ENCODE measurements at regions not wholly inside any gene's neighbourhood (a gene's known extent, or its start where the extent isn't known, plus 50 kb on each side); places are given as distances from the start of the nearest gene placed in this dataset.

GRCh38 chr3:68062926-68063325 lies 408.5 kb upstream of the SUCLG2 start:
- Histone ChIP-seq H3K36me3 (ENCODE audit: control insufficient read depth, insufficient read depth, low read length) (no peaks in the 10 kb centered on the region), H3K4me3 (ENCODE audit: low read depth, low read length) (no peak overlapping the region), H3K27me3 (ENCODE audit: control insufficient read depth, insufficient read depth, low read length) (no peaks in the 10 kb centered on the region)
- no peak for TF ChIP-seq CTCF (IDR thresholded peaks at IDR 0.05; ENCODE audit: insufficient read depth, low read length, poor library complexity, severe bottlenecking)
- no peak for DNase-seq (ENCODE audit: low read depth)

GRCh38 chr3:68060910-68061309 lies 406.5 kb upstream of the SUCLG2 start:
- no peak for TF ChIP-seq CTCF (IDR thresholded peaks at IDR 0.05; ENCODE audit: insufficient read depth, low read length, poor library complexity, severe bottlenecking)
- H3K27me3 ChIP-seq (ENCODE audit: control insufficient read depth, insufficient read depth, low read length): no peaks in the 10 kb centered on the region
- no peaks in the 10 kb centered on the region for H3K36me3 ChIP-seq (ENCODE audit: control insufficient read depth, insufficient read depth, low read length)
- no peak overlapping the region for H3K4me3 ChIP-seq (ENCODE audit: low read depth, low read length)
- no peak for DNase-seq (ENCODE audit: low read depth)

GRCh38 chr3:68060191-68060590 lies 405.8 kb upstream of the SUCLG2 start:
- DNase-seq (ENCODE audit: low read depth): peak; percentile 2
- H3K36me3 ChIP-seq (ENCODE audit: control insufficient read depth, insufficient read depth, low read length): no peaks in the 10 kb centered on the region
- H3K27me3 ChIP-seq (ENCODE audit: control insufficient read depth, insufficient read depth, low read length): no peaks in the 10 kb centered on the region
- no peak for TF ChIP-seq CTCF (IDR thresholded peaks at IDR 0.05; ENCODE audit: insufficient read depth, low read length, poor library complexity, severe bottlenecking)
- no peak overlapping the region for H3K4me3 ChIP-seq (ENCODE audit: low read depth, low read length)

DNA sequence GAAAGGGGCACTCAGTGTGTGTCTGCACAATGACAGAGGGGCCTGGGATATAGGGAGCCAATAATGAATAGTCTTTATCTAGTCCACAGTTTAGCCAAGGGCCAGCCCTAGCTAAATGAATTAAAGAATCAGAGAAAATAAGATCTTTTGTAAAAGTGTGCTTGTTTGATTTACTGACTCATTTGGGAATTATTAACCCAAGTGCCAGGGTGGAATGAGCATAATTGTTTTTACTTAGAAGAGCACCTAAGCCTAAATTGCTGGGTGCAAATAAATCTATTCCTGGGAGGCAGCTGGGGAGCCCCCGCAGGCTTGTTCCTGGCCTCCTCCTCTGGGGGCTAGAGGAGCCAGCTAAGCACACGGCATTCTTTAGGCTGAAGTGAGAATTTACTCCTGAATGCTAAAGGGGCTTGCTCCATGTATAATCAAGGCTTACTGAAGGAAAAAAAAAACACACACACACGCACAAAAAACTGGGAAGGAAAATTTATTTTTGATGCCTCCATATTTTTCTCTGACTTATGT lies 405.3 kb upstream of the SUCLG2 start:
- H3K4me3 ChIP-seq (ENCODE audit: low read depth, low read length): no peak overlapping the region
- H3K36me3 ChIP-seq (ENCODE audit: control insufficient read depth, insufficient read depth, low read length): no peaks in the 10 kb centered on the region
- peak; percentile 52 for DNase-seq (ENCODE audit: low read depth)

GRCh38 chr3:68057637-68058320 lies 403.4 kb upstream of the SUCLG2 start:
- DNase-seq (ENCODE audit: low read depth): no peak
- TF ChIP-seq CTCF (IDR thresholded peaks at IDR 0.05; ENCODE audit: insufficient read depth, low read length, poor library complexity, severe bottlenecking): no peak
- H3K27me3 ChIP-seq (ENCODE audit: control insufficient read depth, insufficient read depth, low read length): no peaks in the 10 kb centered on the region
- no peak overlapping the region for H3K4me3 ChIP-seq (ENCODE audit: low read depth, low read length)
- no peaks in the 10 kb centered on the region for H3K36me3 ChIP-seq (ENCODE audit: control insufficient read depth, insufficient read depth, low read length)

More for the DNA sequence above, 405.3 kb upstream of the SUCLG2 start:
- TF ChIP-seq CTCF (IDR thresholded peaks at IDR 0.05; ENCODE audit: insufficient read depth, low read length, poor library complexity, severe bottlenecking): no peak
- H3K27me3 ChIP-seq (ENCODE audit: control insufficient read depth, insufficient read depth, low read length): no peaks in the 10 kb centered on the region

- Histone ChIP-seq H3K36me3 (ENCODE audit: control insufficient read depth, insufficient read depth, low read length) (no peaks in the 10 kb centered on the region), H3K4me3 (ENCODE audit: low read depth, low read length) (no peak overlapping the region), H3K27me3 (ENCODE audit: control insufficient read depth, insufficient read depth, low read length) (no peaks in the 10 kb centered on the region)
- DNase-seq (ENCODE audit: low read depth): no peak
- TF ChIP-seq CTCF (IDR thresholded peaks at IDR 0.05; ENCODE audit: insufficient read depth, low read length, poor library complexity, severe bottlenecking): no peak
Measured at GRCh38 chr3:68056556-68056955, 402.1 kb upstream of the SUCLG2 start.

Data from kidney epithelial cell (primary cell).